Trophoblast cell (in vitro differentiated cells and primary cell): ENCODE measurements at regions not wholly inside any gene's neighbourhood (a gene's known extent, or its start where the extent isn't known, plus 50 kb on each side); places are given as distances from the start of the nearest gene placed in this dataset.

ENCODE experiments used
- DNase-seq, 2 donors: peaks; one replicate each; pipeline ENCODE4 v3.0.0-alpha.2; 2016
- H2AFZ ChIP-seq: 2 replicates; pipeline ENCODE4 v1.6.1; 2013; ENCODE audit warnings: low read length, moderate library complexity, mild to moderate bottlenecking; ENCODE audit not compliant: insufficient read depth, poor library complexity
- H2AK5ac ChIP-seq: 2 replicates; pipeline ENCODE4 v1.6.1; 2013; ENCODE audit warnings: mild to moderate bottlenecking, low read length
- H2BK120ac ChIP-seq: 2 replicates; pipeline ENCODE4 v1.6.1; 2013; ENCODE audit warnings: low read length, mild to moderate bottlenecking, moderate library complexity; ENCODE audit not compliant: insufficient read depth, poor library complexity
- H2BK12ac ChIP-seq: 2 replicates; pipeline ENCODE4 v1.6.1; 2013; ENCODE audit warnings: mild to moderate bottlenecking, low read length, moderate library complexity
- H2BK5ac ChIP-seq: 2 replicates; pipeline ENCODE4 v1.6.1; 2013; ENCODE audit warnings: low read length, low read depth, moderate library complexity, mild to moderate bottlenecking; ENCODE audit not compliant: poor library complexity
- H3K14ac ChIP-seq: 2 replicates; pipeline ENCODE4 v1.6.1; 2013; ENCODE audit warnings: mild to moderate bottlenecking, low read length
- H3K18ac ChIP-seq: 2 replicates; pipeline ENCODE4 v1.6.1; 2013; ENCODE audit warnings: mild to moderate bottlenecking, low read length
- H3K23ac ChIP-seq: 2 replicates; pipeline ENCODE4 v1.6.1; 2013; ENCODE audit warnings: low read length
- H3K27ac ChIP-seq: 2 replicates; pipeline ENCODE4 v1.5.1; 2013; ENCODE audit warnings: low read depth, mild to moderate bottlenecking, inconsistent platforms, low read length, moderate library complexity
- H3K27me3 ChIP-seq: 2 replicates; pipeline ENCODE4 v1.6.1; 2013; ENCODE audit warnings: inconsistent platforms, mild to moderate bottlenecking, low read length, moderate library complexity; ENCODE audit not compliant: insufficient read depth
- H3K36me3 ChIP-seq, 2 experiments: 1 replicate in 1 of 2; 2 replicates in 1 of 2; pipeline ENCODE4 v1.6.1; 2013; ENCODE audit warnings: low read length in 2 of 2, mild to moderate bottlenecking in 2 of 2, moderate library complexity in 1 of 2; ENCODE audit not compliant: insufficient read depth in 2 of 2, control insufficient read depth in 1 of 2
- H3K4ac ChIP-seq: 2 replicates; pipeline ENCODE4 v1.6.1; 2013; ENCODE audit warnings: low read depth, mild to moderate bottlenecking, low read length, moderate library complexity
- H3K4me1 ChIP-seq, 2 experiments: 1 replicate in 1 of 2; 2 replicates in 1 of 2; pipeline ENCODE4 v1.6.1; 2013; ENCODE audit warnings: low read length in 2 of 2, mild to moderate bottlenecking in 2 of 2, moderate library complexity in 1 of 2; ENCODE audit not compliant: insufficient read depth in 2 of 2, control insufficient read depth in 1 of 2
- H3K4me2 ChIP-seq: 2 replicates; pipeline ENCODE4 v1.6.1; 2013; ENCODE audit warnings: inconsistent platforms, mild to moderate bottlenecking, low read length, moderate library complexity
- H3K4me3 ChIP-seq: 2 replicates; pipeline ENCODE4 v1.5.1; 2013; ENCODE audit warnings: mild to moderate bottlenecking, low read depth, low read length, inconsistent platforms
- H3K79me1 ChIP-seq: one replicate; pipeline ENCODE4 v1.6.1; 2013; ENCODE audit warnings: low read length
- H3K79me2 ChIP-seq: 2 replicates; pipeline ENCODE4 v1.6.1; 2013; ENCODE audit warnings: low read length, mild to moderate bottlenecking; ENCODE audit not compliant: control insufficient read depth, insufficient read depth, poor library complexity
- H3K9ac ChIP-seq: 2 replicates; pipeline ENCODE4 v1.6.1; 2013; ENCODE audit warnings: mild to moderate bottlenecking, low read length
- H3K9me3 ChIP-seq: 2 replicates; pipeline ENCODE4 v1.6.1; 2013; ENCODE audit warnings: low read depth, mild to moderate bottlenecking, control low read depth, inconsistent platforms, low read length; ENCODE audit not compliant: insufficient read depth
- H4K12ac ChIP-seq: 2 replicates; pipeline ENCODE4 v1.6.1; 2013; ENCODE audit warnings: low read depth, mild to moderate bottlenecking, low read length, moderate library complexity
- H4K8ac ChIP-seq: 2 replicates; pipeline ENCODE4 v1.6.1; 2013; ENCODE audit warnings: low read depth, mild to moderate bottlenecking, low read length, moderate library complexity
- H4K91ac ChIP-seq: one replicate; pipeline ENCODE4 v1.6.1; 2013; ENCODE audit warnings: low read depth, mild to moderate bottlenecking, low read length, moderate library complexity
- WGBS: extraction: QIAGEN DNeasy Blood & Tissue Kit; methylation state at CpG from one replicate; pipeline ENCODE4 v1.1.7; 2013; ENCODE audit warnings: missing lambda C conversion rate; ENCODE audit not compliant: insufficient read length, insufficient coverage; ENCODE audit errors: extremely low coverage; 5-methylcytosine and 5-hydroxymethylcytosine counted together

- no CpG with 5 or more reads among the region's 3 CpGs for WGBS
- H3K4me1 ChIP-seq = no peaks in the 10 kb centered on the region
- H4K91ac ChIP-seq = no peak overlapping the region
- H4K8ac ChIP-seq = no peak overlapping the region
- no peak overlapping the region for H3K4me2 ChIP-seq
- H2BK120ac ChIP-seq = no peak overlapping the region
- no peak overlapping the region for H3K4ac ChIP-seq
- no peak overlapping the region for H3K23ac ChIP-seq
- H4K12ac ChIP-seq = no peak overlapping the region
- no peak overlapping the region for H2AK5ac ChIP-seq
- H3K79me2 ChIP-seq = no peaks in the 10 kb centered on the region
- H3K27me3 ChIP-seq = no peaks in the 10 kb centered on the region
- H3K9me3 ChIP-seq = peaks cover 2% of the 10 kb centered on the region
- no peak overlapping the region for H3K9ac ChIP-seq
- H3K18ac ChIP-seq = no peak overlapping the region
- H3K36me3 ChIP-seq = no peaks in the 10 kb centered on the region
- no peak overlapping the region for H3K27ac ChIP-seq
- no peak overlapping the region for H3K4me3 ChIP-seq
- H3K79me1 ChIP-seq = no peaks in the 10 kb centered on the region
- H3K14ac ChIP-seq = no peak overlapping the region
- no peak for DNase-seq
- no peak overlapping the region for H2AFZ ChIP-seq
- no peak overlapping the region for H2BK5ac ChIP-seq
- no peak overlapping the region for H2BK12ac ChIP-seq
These were observed 354.7 kb upstream of the PHF14 start for GRCh38 chr7:10618953-10619352.

DNA sequence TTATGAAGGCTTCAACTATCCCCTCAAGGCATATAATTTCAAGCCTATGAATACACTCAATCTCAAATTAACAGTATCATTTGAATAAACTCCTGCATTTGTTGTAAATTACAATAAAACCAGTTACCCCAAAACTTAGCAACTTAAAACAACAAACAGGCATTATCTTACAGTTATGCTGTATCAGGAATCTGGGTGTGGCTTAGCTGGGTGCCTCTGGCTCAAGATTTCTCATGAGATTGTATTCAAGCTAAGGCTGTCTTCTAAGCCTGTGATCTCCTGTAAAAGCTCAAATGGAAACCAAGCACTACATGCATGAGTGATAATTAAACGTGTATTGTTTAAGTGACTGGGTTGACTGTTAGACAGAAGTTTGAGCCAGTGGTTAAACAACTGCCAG, 341.0 kb upstream of the PHF14 start:
- Histone ChIP-seq H3K4me1 (no peaks in the 10 kb centered on the region), H3K4ac (no peak overlapping the region), H2BK120ac (no peak overlapping the region), H3K79me2 (no peaks in the 10 kb centered on the region), H3K27me3 (no peaks in the 10 kb centered on the region), H3K4me2 (no peak overlapping the region), H3K18ac (no peak overlapping the region), H3K4me3 (no peak overlapping the region), H2BK5ac (no peak overlapping the region), H4K8ac (no peak overlapping the region), H3K27ac (no peak overlapping the region), H3K9me3 (no peaks in the 10 kb centered on the region), H4K91ac (no peak overlapping the region), H3K36me3 (no peaks in the 10 kb centered on the region), H2AFZ (no peak overlapping the region), H3K9ac (no peak overlapping the region), H2BK12ac (no peak overlapping the region), H3K79me1 (no peaks in the 10 kb centered on the region), H2AK5ac (no peak overlapping the region), H3K14ac (no peak overlapping the region), H3K23ac (no peak overlapping the region), H4K12ac (no peak overlapping the region)
- WGBS = no CpG with 5 or more reads among the region's 1 CpG
- peak in 1 of 2 donors; percentile 7 for DNase-seq

GRCh38 chr7:10634239-10634638, 339.4 kb upstream of the PHF14 start:
- no peak overlapping the region for H2AK5ac ChIP-seq
- no peaks in the 10 kb centered on the region for H3K79me1 ChIP-seq
- no peaks in the 10 kb centered on the region for H3K36me3 ChIP-seq
- WGBS = no CpG with 5 or more reads among the region's 2 CpGs
- H3K9ac ChIP-seq = no peak overlapping the region
- no peak overlapping the region for H2AFZ ChIP-seq
- H3K14ac ChIP-seq = no peak overlapping the region
- no peak overlapping the region for H4K8ac ChIP-seq
- no peak overlapping the region for H3K4me3 ChIP-seq
- H2BK5ac ChIP-seq = no peak overlapping the region
- no peak overlapping the region for H3K4me2 ChIP-seq
- H4K12ac ChIP-seq = no peak overlapping the region
- no peaks in the 10 kb centered on the region for H3K9me3 ChIP-seq
- H3K4me1 ChIP-seq = no peaks in the 10 kb centered on the region
- no peak overlapping the region for H2BK120ac ChIP-seq
- H3K4ac ChIP-seq = no peak overlapping the region
- no peak overlapping the region for H2BK12ac ChIP-seq
- H3K18ac ChIP-seq = no peak overlapping the region
- DNase-seq = no peak
- no peaks in the 10 kb centered on the region for H3K27me3 ChIP-seq
- no peak overlapping the region for H3K27ac ChIP-seq
- H4K91ac ChIP-seq = no peak overlapping the region
- no peak overlapping the region for H3K23ac ChIP-seq
- H3K79me2 ChIP-seq = no peaks in the 10 kb centered on the region

GRCh38 chr7:10637991-10638390, 335.7 kb upstream of the PHF14 start:
- Histone ChIP-seq H3K79me2 (no peaks in the 10 kb centered on the region), H2AK5ac (no peak overlapping the region), H3K4ac (no peak overlapping the region), H3K4me2 (no peak overlapping the region), H3K27ac (no peak overlapping the region), H3K14ac (no peak overlapping the region), H3K4me3 (no peak overlapping the region), H3K9ac (no peak overlapping the region), H2BK12ac (no peak overlapping the region), H2AFZ (no peak overlapping the region), H3K79me1 (no peaks in the 10 kb centered on the region), H3K27me3 (no peaks in the 10 kb centered on the region), H2BK5ac (no peak overlapping the region), H3K36me3 (no peaks in the 10 kb centered on the region), H4K91ac (no peak overlapping the region), H3K4me1 (no peaks in the 10 kb centered on the region), H3K23ac (no peak overlapping the region), H2BK120ac (no peak overlapping the region), H4K8ac (no peak overlapping the region), H3K18ac (no peak overlapping the region), H4K12ac (no peak overlapping the region), H3K9me3 (no peaks in the 10 kb centered on the region)
- no CpG with 5 or more reads among the region's 3 CpGs for WGBS
- no peak for DNase-seq
